ENCODE measurements at regions not wholly inside any gene's neighbourhood (a gene's known extent, or its start where the extent isn't known, plus 50 kb on each side); places are given as distances from the start of the nearest gene placed in this dataset.

DNA sequence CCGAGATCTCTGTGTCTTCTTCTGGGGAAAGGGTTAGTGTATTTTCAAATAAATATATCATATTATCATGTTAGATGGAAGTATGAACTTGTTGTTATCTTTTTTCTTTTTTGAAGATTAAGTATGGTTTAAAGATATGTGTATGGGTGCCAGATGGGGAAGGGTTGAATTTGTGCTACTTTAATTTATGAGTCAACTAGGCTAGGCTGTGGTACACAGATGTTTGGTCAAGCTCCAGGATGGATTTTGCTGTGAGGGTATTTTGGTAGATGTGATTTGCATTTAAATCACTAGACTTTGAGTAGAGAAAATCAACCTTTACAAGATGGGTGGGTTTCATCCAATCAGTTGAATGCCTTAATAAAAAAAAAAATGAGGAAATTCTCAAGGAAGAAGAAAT is 886.6 kb upstream of the ADGRB3 start:
- H3K27ac ChIP-seq = no peak overlapping the region
- H3K27me3 ChIP-seq = no peaks in the 10 kb centered on the region
- no peaks in the 10 kb centered on the region for H3K4me1 ChIP-seq
- no peak overlapping the region for H3K4me3 ChIP-seq
- H3K9me3 ChIP-seq = no peaks in the 10 kb centered on the region
- no peak for DNase-seq (ENCODE audit: low spot score)
- no peak for TF ChIP-seq CTCF (IDR thresholded peaks at IDR 0.05)
- no peaks in the 10 kb centered on the region for H3K36me3 ChIP-seq

DNA sequence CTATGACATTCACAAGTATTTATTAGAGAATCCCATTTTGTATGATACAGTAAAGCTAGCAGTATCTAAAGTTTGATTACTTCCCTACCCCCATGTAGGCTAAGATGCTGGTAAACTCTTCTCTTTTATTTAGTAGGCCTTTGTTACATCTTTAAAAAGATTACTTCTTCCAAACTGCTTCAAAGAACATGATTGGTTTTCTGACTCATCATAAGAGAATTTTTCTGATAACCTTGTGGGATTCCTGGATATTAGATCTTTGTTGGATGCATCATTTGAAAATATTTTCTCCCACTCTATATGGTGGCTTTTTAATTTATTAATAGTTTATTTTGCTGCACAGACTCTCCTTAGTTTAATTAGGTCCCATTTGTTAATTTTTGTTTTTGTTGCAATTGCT is 898.3 kb upstream of the ADGRB3 start:
- TF ChIP-seq CTCF (IDR thresholded peaks at IDR 0.05) = no peak
- Histone ChIP-seq H3K27me3 (no peaks in the 10 kb centered on the region), H3K36me3 (no peaks in the 10 kb centered on the region), H3K4me1 (no peaks in the 10 kb centered on the region), H3K27ac (no peak overlapping the region), H3K4me3 (no peak overlapping the region), H3K9me3 (peaks cover 0 to 5% of the 10 kb centered on the region in 2 donors)
- DNase-seq (ENCODE audit: low spot score) = no peak

GRCh38 chr6:67736161-67736560 is 898.9 kb upstream of the ADGRB3 start:
- Histone ChIP-seq H3K27ac (no peak overlapping the region), H3K27me3 (no peaks in the 10 kb centered on the region), H3K36me3 (no peaks in the 10 kb centered on the region), H3K4me3 (no peak overlapping the region), H3K9me3 (peaks cover 0 to 5% of the 10 kb centered on the region in 2 donors), H3K4me1 (no peaks in the 10 kb centered on the region)
- no peak for DNase-seq (ENCODE audit: low spot score)
- no peak for TF ChIP-seq CTCF (IDR thresholded peaks at IDR 0.05)

DNA sequence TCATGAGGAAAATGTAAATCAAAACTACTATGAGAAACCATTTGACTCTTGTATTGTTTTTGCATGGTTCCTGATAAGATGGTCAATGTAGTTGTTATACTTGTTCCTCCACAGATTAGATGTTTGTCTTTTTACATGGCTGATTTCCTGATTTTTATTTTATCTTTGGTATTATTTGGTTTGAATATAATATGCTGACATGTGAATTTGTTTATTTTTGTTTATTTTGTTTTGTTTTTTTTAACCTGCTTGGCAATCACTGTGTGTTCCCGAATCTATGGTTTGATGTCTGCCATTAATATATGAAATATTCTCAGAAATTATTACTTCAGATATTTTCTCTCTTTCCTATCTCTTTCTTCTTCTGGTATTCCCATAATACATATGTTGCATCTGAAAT is 899.5 kb upstream of the ADGRB3 start:
- peaks cover 0 to 5% of the 10 kb centered on the region in 2 donors for H3K9me3 ChIP-seq
- H3K36me3 ChIP-seq = no peaks in the 10 kb centered on the region
- H3K27me3 ChIP-seq = no peaks in the 10 kb centered on the region
- DNase-seq (ENCODE audit: low spot score) = no peak
- no peaks in the 10 kb centered on the region for H3K4me1 ChIP-seq
- H3K4me3 ChIP-seq = no peak overlapping the region
- H3K27ac ChIP-seq = no peak overlapping the region
- no peak for TF ChIP-seq CTCF (IDR thresholded peaks at IDR 0.05)

GRCh38 chr6:67722861-67723261 is 912.2 kb upstream of the ADGRB3 start:
- no peak overlapping the region for H3K27ac ChIP-seq

More at GRCh38 chr6:67722861-67723261, 912.2 kb upstream of the ADGRB3 start:
- TF ChIP-seq CTCF (IDR thresholded peaks at IDR 0.05) = no peak
- H3K4me3 ChIP-seq = no peak overlapping the region
- H3K9me3 ChIP-seq = peaks cover 0 to 9% of the 10 kb centered on the region in 2 donors
- DNase-seq (ENCODE audit: low spot score) = no peak
- H3K36me3 ChIP-seq = no peaks in the 10 kb centered on the region
- no peaks in the 10 kb centered on the region for H3K27me3 ChIP-seq
- H3K4me1 ChIP-seq = no peaks in the 10 kb centered on the region

Measured in right atrium auricular region (tissue), 2 donors.